GM11168 (cell line): ENCODE measurements at regions not wholly inside any gene's neighbourhood (a gene's known extent, or its start where the extent isn't known, plus 50 kb on each side); places are given as distances from the start of the nearest gene placed in this dataset.
"Not testable (repeated sequence)": the region's sequence is repeated elsewhere in the genome, so short reads cannot be mapped to it uniquely, and the experiment has no call there.

Experiments used
- in situ Hi-C: fragments of 300-500 bp; cut with MboI; formaldehyde crosslinking; loops from one replicate; pipeline ENCODE4 v1.12.0; 2022; ENCODE audit warnings: low sequenced_read_pairs; ENCODE audit not compliant: unreplicated experiment

- in situ Hi-C loops = no loop called here
Measured at GRCh38 chr1:221992427-221992826, 250.5 kb upstream of the DUSP10 start.

- in situ Hi-C loops = no loop called here
Measured at GRCh38 chr1:221991221-221991620, 249.3 kb upstream of the DUSP10 start.

GRCh38 chr1:221989741-221990140 is 247.9 kb upstream of the DUSP10 start:
- in situ Hi-C loops = no loop called here

GRCh38 chr1:221988829-221989228 is 246.9 kb upstream of the DUSP10 start:
- in situ Hi-C loops = no loop called here

GRCh38 chr1:221987860-221988520 is 246.1 kb upstream of the DUSP10 start:
- in situ Hi-C loops = no loop called here

GRCh38 chr1:221983444-221983843 is 241.6 kb upstream of the DUSP10 start:
- in situ Hi-C loops = no loop called here

DNA sequence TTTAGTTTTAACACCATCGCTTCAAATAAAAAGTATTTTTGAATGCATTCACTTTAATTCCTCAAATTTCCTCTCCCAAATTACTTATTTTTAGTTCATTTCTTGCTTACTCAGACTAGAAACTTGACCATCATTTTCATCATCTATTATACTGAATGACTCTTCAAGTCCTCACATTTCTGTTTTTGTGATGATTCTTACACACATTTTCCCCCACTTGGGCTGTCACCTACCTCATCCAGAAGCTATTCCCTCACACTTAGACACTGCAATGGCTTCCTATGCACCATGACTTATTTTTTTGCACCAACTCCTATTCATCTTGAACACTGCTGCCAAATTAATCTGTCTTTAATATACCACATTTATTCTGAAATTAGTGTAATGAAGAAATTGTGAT is 239.6 kb upstream of the DUSP10 start:
- in situ Hi-C loops = no loop called here

DNA sequence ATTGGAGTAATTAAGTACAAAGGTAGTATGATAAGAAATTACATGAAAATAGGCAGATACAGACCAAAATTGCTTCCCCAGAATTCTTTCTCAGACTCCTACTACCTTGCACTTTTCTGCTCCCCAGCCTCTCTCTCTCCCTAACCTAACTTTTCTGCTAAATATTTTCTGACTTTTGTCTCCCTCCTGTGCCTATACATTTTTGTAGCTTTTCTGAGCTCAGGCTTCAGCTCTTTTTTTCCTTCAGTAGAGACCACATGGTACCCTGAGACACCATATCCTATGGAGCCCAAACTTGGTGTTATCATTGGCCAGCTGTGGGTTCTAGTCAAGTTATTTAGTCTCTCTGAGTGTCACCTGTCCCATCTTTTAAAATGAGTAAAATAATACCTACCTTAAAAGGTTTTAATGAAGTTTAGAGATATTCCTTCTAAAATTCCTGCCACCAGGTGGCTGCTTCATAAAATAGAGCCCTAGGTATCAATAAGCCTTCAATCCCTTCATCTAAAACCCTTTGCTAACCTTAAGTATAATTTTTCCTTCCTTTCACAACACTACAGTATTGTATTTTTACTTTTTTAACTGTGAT is 237.6 kb upstream of the DUSP10 start:
- in situ Hi-C loops = no loop called here

GRCh38 chr1:221978631-221979334 is 236.9 kb upstream of the DUSP10 start:
- in situ Hi-C loops = not testable (repeated sequence)

- in situ Hi-C loops = not testable (repeated sequence)
Measured at GRCh38 chr1:221973787-221974186, 231.9 kb upstream of the DUSP10 start.

GRCh38 chr1:221972276-221973235 is 230.7 kb upstream of the DUSP10 start:
- in situ Hi-C loops = no loop called here

- in situ Hi-C loops = not testable (repeated sequence)
Measured at GRCh38 chr1:221971035-221971434, 229.1 kb upstream of the DUSP10 start.

- in situ Hi-C loops = not testable (repeated sequence)
Measured at GRCh38 chr1:221969298-221969858, 227.5 kb upstream of the DUSP10 start.

DNA sequence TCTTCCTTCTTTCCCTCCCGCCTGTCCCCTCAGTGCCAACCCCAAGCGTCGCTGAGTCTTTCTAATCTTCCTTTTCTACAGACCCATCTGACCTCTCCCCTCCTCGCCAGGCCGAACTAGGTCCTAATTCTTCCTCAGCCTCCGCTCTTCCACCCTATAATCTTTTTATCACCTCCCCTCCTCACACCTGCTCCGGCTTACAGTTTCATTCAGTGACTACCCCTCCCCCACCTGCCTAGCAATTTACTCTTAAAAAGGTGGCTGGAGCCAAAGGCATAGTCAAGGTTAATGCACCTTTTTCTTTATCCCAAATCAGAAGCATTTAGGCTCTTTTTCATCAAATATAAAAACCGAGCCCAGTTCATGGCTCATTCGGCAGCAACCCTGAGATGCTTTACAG is 225.6 kb upstream of the DUSP10 start:
- in situ Hi-C loops = not testable (repeated sequence)

GRCh38 chr1:221966888-221967287 is 225.0 kb upstream of the DUSP10 start:
- in situ Hi-C loops = not testable (repeated sequence)

GRCh38 chr1:221965891-221966290 is 224.0 kb upstream of the DUSP10 start:
- in situ Hi-C loops = not testable (repeated sequence)

GRCh38 chr1:221965252-221965651 is 223.4 kb upstream of the DUSP10 start:
- in situ Hi-C loops = no loop called here

DNA sequence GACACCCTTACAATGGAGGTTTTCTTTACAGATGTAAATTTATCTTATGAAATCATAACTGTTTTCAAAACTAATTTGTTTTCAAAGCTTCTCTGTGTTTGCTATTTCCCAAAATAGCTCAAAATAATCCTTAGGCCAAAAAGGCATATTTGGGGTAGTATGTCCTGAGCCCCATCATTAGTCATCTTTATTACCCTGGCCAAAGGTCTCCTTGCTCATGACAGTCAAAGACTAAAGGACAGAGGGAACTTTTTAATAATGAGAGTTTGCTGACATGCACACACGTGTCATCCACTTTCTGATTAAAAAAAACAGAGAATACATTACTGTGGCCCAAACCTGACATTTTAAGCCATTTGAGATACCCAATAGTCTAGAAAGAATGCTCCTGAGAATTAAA is 221.9 kb upstream of the DUSP10 start:
- in situ Hi-C loops = no loop called here

GRCh38 chr1:221962385-221962784 is 220.5 kb upstream of the DUSP10 start:
- in situ Hi-C loops = no loop called here
